GM23338 (cell line): ENCODE measurements at regions not wholly inside any gene's neighbourhood (a gene's known extent, or its start where the extent isn't known, plus 50 kb on each side); places are given as distances from the start of the nearest gene placed in this dataset.

Experiments
- ATAC-seq: fragments of 200-7000 bp; cut with Tn5 transposase; 3 replicates; pipeline ENCODE4 v1.9.1; 2020
- DNase-seq: peaks from one replicate; pipeline ENCODE4 v3.0.0-alpha.2; 2015; ENCODE audit warnings: low spot score
- H2AFZ ChIP-seq: fragments of 200-600 bp; sonication (generic); 2 replicates; pipeline ENCODE4 v1.8.0; 2016; ENCODE audit warnings: antibody characterized with exemption, mild to moderate bottlenecking, moderate library complexity
- H3F3A ChIP-seq: fragments of 200-600 bp; sonication (generic); replicated peaks from 2 replicates; pipeline ENCODE4 v1.8.0; 2017; ENCODE audit warnings: antibody characterized with exemption, mixed run types, low read depth
- H3K27ac ChIP-seq: fragments of 200-600 bp; sonication (generic); 2 replicates; pipeline ENCODE4 v1.6.1; 2016; ENCODE audit warnings: low read depth
- H3K27me3 ChIP-seq: fragments of 200-600 bp; sonication (generic); 2 replicates; pipeline ENCODE4 v1.8.0; 2016; ENCODE audit warnings: mild to moderate bottlenecking, mixed run types, moderate library complexity; ENCODE audit not compliant: insufficient read depth
- H3K36me3 ChIP-seq: fragments of 200-600 bp; sonication (generic); 2 replicates; pipeline ENCODE4 v1.8.0; 2016; ENCODE audit warnings: mild to moderate bottlenecking; ENCODE audit not compliant: insufficient read depth
- H3K4me1 ChIP-seq: fragments of 200-600 bp; sonication (generic); 2 replicates; pipeline ENCODE4 v1.8.0; 2016; ENCODE audit warnings: mild to moderate bottlenecking, moderate library complexity; ENCODE audit not compliant: insufficient read depth
- H3K4me2 ChIP-seq: fragments of 200-600 bp; sonication (generic); 2 replicates; pipeline ENCODE4 v1.7.1; 2017; ENCODE audit warnings: mixed run types
- H3K4me3 ChIP-seq: fragments of 200-600 bp; sonication (generic); 2 replicates; pipeline ENCODE4 v1.6.1; 2016; ENCODE audit warnings: mixed run types
- H3K79me2 ChIP-seq: fragments of 200-600 bp; sonication (generic); replicated peaks from 2 replicates; pipeline ENCODE4 v1.8.0; 2017; ENCODE audit warnings: mild to moderate bottlenecking; ENCODE audit not compliant: insufficient read depth
- H3K9me2 ChIP-seq: fragments of 200-600 bp; sonication (generic); 2 replicates; pipeline ENCODE4 v1.8.0; 2017; ENCODE audit not compliant: insufficient read depth
- H4K20me1 ChIP-seq: fragments of 200-600 bp; sonication (generic); replicated peaks from 2 replicates; pipeline ENCODE4 v1.8.0; 2017; ENCODE audit warnings: mild to moderate bottlenecking; ENCODE audit not compliant: insufficient read depth
- H3K27ac Mint-ChIP-seq: 2 replicates; pipeline ENCODE4 v1.8.0; 2020; ENCODE audit warnings: inconsistent platforms, mild to moderate bottlenecking, moderate library complexity, mixed read lengths
- H3K27me3 Mint-ChIP-seq: 3 replicates; pipeline ENCODE4 v1.8.0; 2022; ENCODE audit warnings: low read depth, mild to moderate bottlenecking, moderate library complexity, mixed read lengths, inconsistent platforms; ENCODE audit not compliant: insufficient read depth, poor library complexity
- H3K36me3 Mint-ChIP-seq: 3 replicates; pipeline ENCODE4 v1.8.0; 2021; ENCODE audit warnings: low read depth, mild to moderate bottlenecking, inconsistent platforms, moderate library complexity, mixed read lengths
- H3K4me1 Mint-ChIP-seq: 3 replicates; pipeline ENCODE4 v1.8.0; 2020; ENCODE audit warnings: mild to moderate bottlenecking, inconsistent platforms, mixed read lengths
- H3K4me3 Mint-ChIP-seq: 3 replicates; pipeline ENCODE4 v1.8.0; 2021; ENCODE audit warnings: moderate library complexity, mild to moderate bottlenecking, inconsistent platforms, mixed read lengths
- H3K9me3 Mint-ChIP-seq: 3 replicates; pipeline ENCODE4 v1.8.0; 2020; ENCODE audit warnings: moderate library complexity, mild to moderate bottlenecking, inconsistent platforms, mixed read lengths
- CTCF ChIP-seq, 2 experiments: fragments of 200-600 bp in 1 of 2; sonication (generic) in 1 of 2; conservative IDR thresholded peaks; 2 replicates each; pipeline versions ENCODE4 v1.5.1 to v1.6.1; 2016 to 2017; ENCODE audit warnings: antibody characterized with exemption in 2 of 2, low read depth in 2 of 2, mild to moderate bottlenecking in 2 of 2, moderate library complexity in 1 of 2
- EZH2 ChIP-seq: fragments of 200-600 bp; sonication (generic); IDR thresholded peaks from one replicate; pipeline ENCODE4 v1.8.0; 2017; ENCODE audit warnings: antibody characterized with exemption, mild to moderate bottlenecking, low read depth; ENCODE audit not compliant: unreplicated experiment
- EZH2phosphoT487 ChIP-seq: fragments of 200-600 bp; sonication (generic); IDR thresholded peaks from one replicate; pipeline ENCODE4 v1.8.1; 2018; ENCODE audit warnings: antibody characterized with exemption; ENCODE audit not compliant: unreplicated experiment
- JUNB ChIP-seq: IDR thresholded peaks from one replicate; pipeline ENCODE4 v1.6.1; 2016; ENCODE audit warnings: antibody characterized with exemption; ENCODE audit not compliant: unreplicated experiment
- NANOG ChIP-seq: IDR thresholded peaks from 2 replicates; pipeline ENCODE4 v1.6.1; 2016; ENCODE audit warnings: antibody characterized with exemption, borderline replicate concordance
- POLR2AphosphoS5 ChIP-seq: IDR thresholded peaks from 2 replicates; pipeline ENCODE4 v1.6.1; 2016; ENCODE audit warnings: antibody characterized with exemption, low read depth
- STAT1 ChIP-seq: IDR thresholded peaks from one replicate; pipeline ENCODE4 v1.6.1; 2016; ENCODE audit warnings: antibody characterized with exemption; ENCODE audit not compliant: unreplicated experiment
- ZNF114 ChIP-seq: fragments of 250-450 bp; sonication (Bioruptor Pico); IDR thresholded peaks from 2 replicates; pipeline ENCODE4 v1.5.0; 2020; ENCODE audit warnings: mild to moderate bottlenecking, moderate library complexity
- ZNF331 ChIP-seq: fragments of 250-450 bp; sonication (Bioruptor Pico); IDR thresholded peaks from 2 replicates; pipeline ENCODE4 v1.5.0; 2020; ENCODE audit warnings: low read depth, mild to moderate bottlenecking, moderate library complexity
- ZNF462 ChIP-seq: fragments of 250-450 bp; sonication (Bioruptor Pico); IDR thresholded peaks from 2 replicates; pipeline ENCODE4 v1.5.0; 2020; ENCODE audit warnings: mild to moderate bottlenecking, moderate library complexity
- TF ChIP-seq, protein P1 (sequence below): IDR thresholded peaks from 2 replicates; pipeline ENCODE4 v1.6.1; 2016; ENCODE audit warnings: antibody characterized with exemption
- TF ChIP-seq, protein P2 (sequence below): IDR thresholded peaks from one replicate; pipeline ENCODE4 v1.6.1; 2018; ENCODE audit warnings: antibody characterized with exemption; ENCODE audit not compliant: unreplicated experiment

DNA sequence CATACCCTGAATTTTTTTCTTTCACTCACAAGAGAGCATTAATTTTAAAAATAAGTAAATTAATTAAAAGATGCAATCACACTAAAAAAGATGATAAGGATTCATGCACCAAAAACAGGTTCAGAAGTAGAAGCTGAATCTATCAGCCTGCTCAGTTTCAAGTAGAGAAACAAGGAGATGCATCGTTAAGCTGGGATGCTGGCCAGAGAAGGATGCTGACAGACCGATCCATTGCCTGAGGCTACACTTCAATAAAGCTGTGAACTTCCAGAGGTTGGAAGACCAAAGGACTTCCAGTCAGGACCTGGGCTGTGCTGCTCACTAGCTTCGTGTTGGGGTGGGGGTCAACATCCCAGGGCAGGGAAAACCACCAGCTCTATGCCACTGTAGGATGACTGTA is 457.7 kb downstream of the EFNA5 start:
- ATAC-seq: 0 out of 3 replicates have a peak, but pooled peaks have one; percentile 29
- Histone ChIP-seq H3K79me2 (no peaks in the 10 kb centered on the region), H3K4me3 (no peak overlapping the region), H4K20me1 (no peaks in the 10 kb centered on the region), H3K9me2 (no peaks in the 10 kb centered on the region), H3K4me2 (no peak overlapping the region), H3K27ac (no peak overlapping the region), H2AFZ (no peak overlapping the region), H3K36me3 (no peaks in the 10 kb centered on the region), H3K27me3 (no peaks in the 10 kb centered on the region), H3F3A (no peaks in the 10 kb centered on the region), H3K4me1 (no peaks in the 10 kb centered on the region)
- peak; percentile 17 for DNase-seq
- no peak overlapping the region for H3K4me3 Mint-ChIP-seq
- H3K36me3 Mint-ChIP-seq: no peaks in the 10 kb centered on the region
- H3K9me3 Mint-ChIP-seq: no peaks in the 10 kb centered on the region
- H3K27ac Mint-ChIP-seq: no peak overlapping the region
- no peaks in the 10 kb centered on the region for H3K4me1 Mint-ChIP-seq
- TF ChIP-seq, protein P1, sequence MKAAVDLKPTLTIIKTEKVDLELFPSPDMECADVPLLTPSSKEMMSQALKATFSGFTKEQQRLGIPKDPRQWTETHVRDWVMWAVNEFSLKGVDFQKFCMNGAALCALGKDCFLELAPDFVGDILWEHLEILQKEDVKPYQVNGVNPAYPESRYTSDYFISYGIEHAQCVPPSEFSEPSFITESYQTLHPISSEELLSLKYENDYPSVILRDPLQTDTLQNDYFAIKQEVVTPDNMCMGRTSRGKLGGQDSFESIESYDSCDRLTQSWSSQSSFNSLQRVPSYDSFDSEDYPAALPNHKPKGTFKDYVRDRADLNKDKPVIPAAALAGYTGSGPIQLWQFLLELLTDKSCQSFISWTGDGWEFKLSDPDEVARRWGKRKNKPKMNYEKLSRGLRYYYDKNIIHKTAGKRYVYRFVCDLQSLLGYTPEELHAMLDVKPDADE: no peak
- TF ChIP-seq POLR2AphosphoS5 (no peak), ZNF331 (CRISPR knock-in tag) (no peak), NANOG (no peak), CTCF (conservative IDR thresholded peaks at IDR 0.05; ENCODE audit: low read depth in 2 of 2) (no peak), EZH2 (no peak), ZNF462 (CRISPR knock-in tag) (no peak), JUNB (no peak), ZNF114 (CRISPR knock-in tag) (no peak), EZH2phosphoT487 (no peak), STAT1 (no peak)
- TF ChIP-seq, protein P2, sequence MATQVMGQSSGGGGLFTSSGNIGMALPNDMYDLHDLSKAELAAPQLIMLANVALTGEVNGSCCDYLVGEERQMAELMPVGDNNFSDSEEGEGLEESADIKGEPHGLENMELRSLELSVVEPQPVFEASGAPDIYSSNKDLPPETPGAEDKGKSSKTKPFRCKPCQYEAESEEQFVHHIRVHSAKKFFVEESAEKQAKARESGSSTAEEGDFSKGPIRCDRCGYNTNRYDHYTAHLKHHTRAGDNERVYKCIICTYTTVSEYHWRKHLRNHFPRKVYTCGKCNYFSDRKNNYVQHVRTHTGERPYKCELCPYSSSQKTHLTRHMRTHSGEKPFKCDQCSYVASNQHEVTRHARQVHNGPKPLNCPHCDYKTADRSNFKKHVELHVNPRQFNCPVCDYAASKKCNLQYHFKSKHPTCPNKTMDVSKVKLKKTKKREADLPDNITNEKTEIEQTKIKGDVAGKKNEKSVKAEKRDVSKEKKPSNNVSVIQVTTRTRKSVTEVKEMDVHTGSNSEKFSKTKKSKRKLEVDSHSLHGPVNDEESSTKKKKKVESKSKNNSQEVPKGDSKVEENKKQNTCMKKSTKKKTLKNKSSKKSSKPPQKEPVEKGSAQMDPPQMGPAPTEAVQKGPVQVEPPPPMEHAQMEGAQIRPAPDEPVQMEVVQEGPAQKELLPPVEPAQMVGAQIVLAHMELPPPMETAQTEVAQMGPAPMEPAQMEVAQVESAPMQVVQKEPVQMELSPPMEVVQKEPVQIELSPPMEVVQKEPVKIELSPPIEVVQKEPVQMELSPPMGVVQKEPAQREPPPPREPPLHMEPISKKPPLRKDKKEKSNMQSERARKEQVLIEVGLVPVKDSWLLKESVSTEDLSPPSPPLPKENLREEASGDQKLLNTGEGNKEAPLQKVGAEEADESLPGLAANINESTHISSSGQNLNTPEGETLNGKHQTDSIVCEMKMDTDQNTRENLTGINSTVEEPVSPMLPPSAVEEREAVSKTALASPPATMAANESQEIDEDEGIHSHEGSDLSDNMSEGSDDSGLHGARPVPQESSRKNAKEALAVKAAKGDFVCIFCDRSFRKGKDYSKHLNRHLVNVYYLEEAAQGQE: no peak
- H3K27me3 Mint-ChIP-seq: no peaks in the 10 kb centered on the region
